NCI-H2107 treated with DMSO at 0.1 percent for 48 hours (cell line): ENCODE measurements at regions not wholly inside any gene's neighbourhood (a gene's known extent, or its start where the extent isn't known, plus 50 kb on each side); places are given as distances from the start of the nearest gene placed in this dataset.

Experiments
- DNase-seq: peaks from one replicate; lab custom pipeline; 2025; ENCODE audit not compliant: unreplicated experiment; lab: John Stamatoyannopoulos, UW

- DNase-seq: no peak
Measured at GRCh38 chr16:55152875-55153390, 171.1 kb upstream of the IRX6 start.

GRCh38 chr16:55154262-55154661 is 169.7 kb upstream of the IRX6 start:
- no peak for DNase-seq

- DNase-seq: no peak
Measured at GRCh38 chr16:55154956-55155355, 169.0 kb upstream of the IRX6 start.

GRCh38 chr16:55155815-55156214 is 168.2 kb upstream of the IRX6 start:
- DNase-seq: no peak

DNA sequence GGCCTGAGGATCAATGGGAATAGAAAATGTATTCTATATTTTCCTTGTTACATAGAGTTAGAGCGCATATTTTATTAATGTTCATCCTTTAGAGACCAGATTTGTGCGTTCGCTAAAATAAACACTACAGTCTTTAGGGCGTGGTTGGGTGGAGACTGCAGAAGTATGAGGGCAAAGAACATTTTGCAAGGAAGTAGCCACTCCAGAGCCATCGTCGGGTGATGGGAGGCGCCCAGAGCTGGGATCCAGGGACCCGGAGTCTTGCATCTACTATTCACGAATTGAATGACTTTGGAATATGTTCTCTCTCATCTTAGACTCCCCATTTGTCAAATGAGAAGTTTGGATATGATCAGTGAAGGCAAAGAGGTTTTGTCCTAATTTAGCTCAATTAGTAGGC is 154.2 kb upstream of the IRX6 start:
- no peak for DNase-seq

DNA sequence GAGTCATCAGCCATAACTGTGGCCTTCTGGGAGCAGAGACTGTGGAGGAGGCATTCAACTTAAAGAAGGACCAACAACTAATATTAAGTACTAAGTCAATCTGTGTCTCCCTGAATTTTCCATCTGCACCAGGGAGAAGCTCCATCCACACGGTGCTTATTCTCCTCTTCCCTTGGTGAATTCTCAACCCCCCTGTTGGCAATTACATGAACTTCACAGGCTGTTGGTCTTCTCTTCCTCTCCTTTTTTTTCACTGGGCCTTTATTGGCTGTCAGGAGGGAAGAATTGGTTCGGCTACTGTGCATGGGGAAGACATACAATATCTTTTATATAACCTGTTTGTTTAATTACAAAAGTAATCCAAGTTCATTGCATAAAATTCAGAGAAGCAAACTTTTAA is 152.8 kb upstream of the IRX6 start:
- no peak for DNase-seq

GRCh38 chr16:55175389-55175788 is 148.6 kb upstream of the IRX6 start:
- DNase-seq: no peak

DNA sequence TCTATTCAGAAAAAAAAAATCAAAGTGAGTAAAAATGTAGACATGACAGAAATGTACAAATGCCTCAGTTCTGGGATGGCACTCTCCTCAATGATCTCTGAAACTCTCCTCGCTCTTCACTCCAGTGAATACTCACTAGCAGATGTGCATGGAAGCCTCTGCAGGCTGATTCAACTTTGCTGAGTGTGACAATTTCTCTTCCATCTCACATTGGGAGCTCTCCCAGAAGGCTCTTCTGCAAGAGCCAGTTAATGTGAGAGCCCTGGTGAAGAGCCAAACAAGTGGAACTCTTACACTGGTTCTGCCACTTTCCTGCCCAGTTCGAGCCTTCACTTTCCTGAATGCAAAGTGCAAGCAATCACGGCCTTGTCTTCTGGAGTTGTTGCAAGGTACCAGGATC is 147.1 kb upstream of the IRX6 start:
- DNase-seq: no peak

DNA sequence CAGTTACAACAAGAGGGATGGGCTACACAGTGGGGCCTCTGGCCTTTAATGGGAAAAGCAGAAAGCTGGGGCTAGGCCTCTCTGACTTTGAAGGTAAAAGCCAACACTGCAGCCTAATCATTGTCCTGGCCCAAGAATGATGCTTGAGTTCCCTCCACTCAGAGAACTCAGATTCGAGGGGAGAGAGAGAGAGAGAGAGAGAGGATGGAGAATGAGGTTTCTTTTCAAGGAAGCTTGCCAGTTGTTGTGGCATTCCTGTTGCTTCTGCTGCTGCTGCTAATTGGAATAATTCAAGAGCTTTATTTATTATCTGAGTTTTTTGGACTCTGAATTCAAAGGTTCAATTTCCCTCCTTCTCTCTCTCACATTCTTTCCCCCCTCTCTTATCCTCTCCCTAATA is 144.6 kb upstream of the IRX6 start:
- no peak for DNase-seq

DNA sequence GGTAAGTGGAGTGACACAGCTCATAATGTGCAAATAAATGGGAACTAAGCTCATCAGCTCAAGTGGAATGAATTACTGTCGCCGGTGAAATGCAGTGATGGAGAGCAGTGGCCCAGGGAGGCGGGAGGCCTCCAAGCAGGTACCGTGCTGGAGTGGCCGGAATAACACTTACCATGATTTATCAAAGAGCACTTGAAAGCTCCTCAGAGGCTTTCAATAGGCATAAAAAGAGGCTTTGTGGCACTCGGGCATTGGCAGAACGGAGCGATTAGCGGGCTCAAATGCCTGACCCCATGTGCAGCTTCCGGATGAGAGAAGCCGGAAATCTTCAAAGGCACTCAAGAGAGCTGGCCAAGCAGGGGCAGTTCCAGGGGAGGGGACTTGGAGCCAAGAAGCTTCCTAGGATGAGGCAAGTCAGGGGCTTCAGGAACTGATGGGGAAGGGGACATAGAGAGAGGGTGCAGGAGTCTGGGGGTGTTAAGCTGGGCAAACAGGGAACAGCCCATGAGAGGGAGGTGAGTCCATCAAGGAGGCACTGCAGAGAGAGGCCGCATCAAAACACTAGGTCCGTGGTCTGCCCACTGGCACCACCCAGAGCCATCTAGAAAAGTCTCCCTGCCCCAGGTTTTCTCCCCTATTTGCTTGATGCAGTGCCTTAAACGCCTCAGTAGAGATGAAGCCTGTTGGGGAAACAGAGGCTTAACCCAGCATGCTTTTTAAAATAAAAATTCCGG is 144.0 kb upstream of the IRX6 start:
- peak; percentile 1 for DNase-seq

GRCh38 chr16:55184052-55184451 is 140.0 kb upstream of the IRX6 start:
- DNase-seq: no peak

DNA sequence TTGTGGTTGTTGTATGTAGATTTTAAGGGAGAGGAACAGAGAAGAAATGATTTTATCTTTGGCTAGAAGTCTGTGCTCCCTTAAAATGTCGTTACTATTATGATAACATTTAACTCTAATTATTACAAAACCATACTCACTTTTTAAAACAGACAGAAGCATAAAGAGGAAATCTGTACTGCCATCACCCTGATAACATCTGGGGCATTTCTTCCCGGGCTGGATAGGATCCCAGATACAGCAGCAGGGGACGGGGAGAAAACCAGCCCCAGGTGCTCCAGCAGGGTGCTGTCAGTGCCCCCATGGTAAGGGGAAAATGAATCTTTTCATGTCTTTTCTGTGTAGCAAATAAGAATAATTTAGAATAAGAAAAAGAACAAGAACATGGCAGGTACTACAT is 139.4 kb upstream of the IRX6 start:
- no peak for DNase-seq

GRCh38 chr16:55189224-55189623 is 134.8 kb upstream of the IRX6 start:
- DNase-seq: no peak

- DNase-seq: no peak
Measured at GRCh38 chr16:55189682-55190636, 134.0 kb upstream of the IRX6 start.

GRCh38 chr16:55192734-55193133 is 131.3 kb upstream of the IRX6 start:
- DNase-seq: no peak

DNA sequence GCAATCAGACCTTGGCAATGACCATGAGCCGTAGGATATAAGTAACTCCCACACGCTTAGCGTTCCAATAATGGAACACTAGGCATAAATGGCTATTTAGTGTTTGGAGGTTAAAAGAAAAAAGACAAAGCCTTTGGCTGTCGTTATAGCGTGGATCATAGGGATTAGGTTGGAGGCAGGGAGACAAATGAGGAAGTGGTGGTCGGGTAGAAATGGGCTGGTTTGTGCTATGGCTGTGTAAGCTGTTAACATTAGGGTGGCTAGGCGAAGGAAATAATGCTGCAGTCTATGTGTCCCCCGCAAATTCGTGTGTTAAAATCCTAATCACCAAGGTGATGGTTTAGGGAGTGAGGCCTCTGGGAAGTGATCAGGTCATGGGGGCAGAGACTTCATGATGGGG is 120.4 kb upstream of the IRX6 start:
- no peak for DNase-seq

GRCh38 chr16:55204069-55204468 is 119.9 kb upstream of the IRX6 start:
- DNase-seq: no peak

DNA sequence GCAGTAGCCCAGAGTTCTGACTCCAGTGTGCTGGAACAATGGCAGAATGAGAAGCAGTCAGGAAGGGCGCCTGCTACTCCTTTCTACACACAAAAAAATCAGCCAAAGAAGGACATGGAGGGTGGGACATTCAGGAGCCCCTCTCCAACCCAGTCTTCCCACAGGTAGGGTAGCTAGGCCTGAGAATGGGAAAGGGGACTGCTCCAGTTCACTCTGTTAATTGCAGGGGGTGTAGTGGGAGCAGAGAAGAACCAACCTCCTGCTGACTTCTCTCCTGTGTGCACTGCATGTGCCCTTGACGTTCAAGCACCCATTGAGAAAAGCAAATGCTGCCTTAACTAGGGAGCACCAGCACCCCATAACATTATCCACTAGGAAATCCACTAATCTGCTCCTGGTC is 119.1 kb upstream of the IRX6 start:
- no peak for DNase-seq

DNA sequence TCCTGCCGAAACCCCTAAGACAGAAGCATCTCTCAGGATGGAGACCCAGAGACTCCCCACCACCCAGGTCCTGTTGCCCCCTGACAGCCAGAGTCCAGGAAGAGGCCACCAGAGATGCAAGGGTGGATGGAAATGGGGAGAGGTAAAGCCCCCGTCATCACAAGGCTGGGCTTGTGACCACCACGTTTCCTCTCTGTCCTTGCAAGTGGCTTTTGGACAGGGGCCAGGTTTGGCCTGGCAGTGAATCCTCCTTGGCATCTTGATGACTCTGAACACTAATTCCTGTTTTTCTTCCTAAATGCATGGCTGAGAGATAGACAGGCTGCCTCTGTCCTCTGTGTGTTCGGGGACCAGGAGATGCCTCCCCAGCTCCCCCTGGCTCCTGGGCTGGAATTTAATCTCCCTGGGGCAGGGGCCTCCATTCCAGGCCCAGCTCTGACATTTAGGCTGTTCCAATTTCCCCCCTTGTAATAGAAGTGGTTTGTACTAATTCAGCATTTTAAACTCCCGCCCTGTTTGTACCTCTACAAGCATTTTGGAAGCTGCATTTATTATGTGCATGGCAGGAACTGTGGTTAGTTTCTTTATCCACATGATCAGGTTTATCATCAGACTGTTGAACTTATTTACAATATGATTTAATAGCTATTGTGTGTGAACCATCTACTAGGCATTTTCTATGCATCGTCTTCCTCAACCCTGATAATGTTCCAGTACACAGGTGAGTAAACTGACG is 116.1 kb upstream of the IRX6 start:
- no peak for DNase-seq

- DNase-seq: no peak
Measured at GRCh38 chr16:55209626-55210025, 114.4 kb upstream of the IRX6 start.

- no peak for DNase-seq
Measured at GRCh38 chr16:55212791-55213190, 111.2 kb upstream of the IRX6 start.
